Endothelial cell of umbilical vein (primary cell): ENCODE measurements at regions not wholly inside any gene's neighbourhood (a gene's known extent, or its start where the extent isn't known, plus 50 kb on each side); places are given as distances from the start of the nearest gene placed in this dataset.

Source experiments
- BruUV-seq: library from RNA; stranded (reverse); fragments of 400-500 nt; replicated peaks from 2 replicates; lab custom pipeline; 2021; lab: Mats Ljungman, UMichigan
- CTCF ChIA-PET: fragments of 300-600, 350-600 bp; sonication (Branson Sonifier 250); formaldehyde crosslinking; loops from one replicate; lab custom pipeline; 2021; ENCODE audit warnings: antibody characterized with exemption, inconsistent platforms; lab: Charles Lee
- POLR2A ChIA-PET: fragments of 300-600, 350-600 bp; sonication (Branson Sonifier 250); formaldehyde crosslinking; loops from one replicate; lab custom pipeline; 2021; ENCODE audit warnings: antibody characterized with exemption, inconsistent platforms; lab: Charles Lee
- DNase-seq: peaks from one replicate; pipeline ENCODE4 v3.0.0-alpha.2; 2011; ENCODE audit warnings: low read depth, low spot score
- FAIRE-seq: peaks from 2 replicates; lab custom pipeline; 2011; peaks lifted over from hg19 to GRCh38; lab: Jason Lieb, UNC
- H2AFZ ChIP-seq: 2 replicates; pipeline ENCODE4 v1.6.0; 2012; ENCODE audit warnings: low read depth, low read length, control low read depth, inconsistent platforms
- H3K27ac ChIP-seq: 2 replicates; pipeline ENCODE4 v1.5.1; 2011; ENCODE audit warnings: low read depth, mild to moderate bottlenecking, control low read depth, low read length, moderate library complexity; ENCODE audit not compliant: insufficient read depth
- H3K27me3 ChIP-seq, 2 experiments: 2 replicates each; pipeline versions ENCODE4 v1.6.0 to v1.6.1; 2011; ENCODE audit warnings: low read length in 2 of 2, mixed read lengths in 1 of 2; ENCODE audit not compliant: control insufficient read depth in 2 of 2, insufficient read depth in 2 of 2
- H3K36me3 ChIP-seq, 2 experiments: 2 replicates in 1 of 2; 3 replicates in 1 of 2; pipeline ENCODE4 v1.5.1; 2011; ENCODE audit warnings: low read length in 2 of 2, mild to moderate bottlenecking in 1 of 2, moderate library complexity in 1 of 2; ENCODE audit not compliant: control insufficient read depth in 2 of 2, insufficient read depth in 2 of 2; ENCODE audit errors: extremely low read depth in 1 of 2
- H3K4me1 ChIP-seq: 3 replicates; pipeline ENCODE4 v1.5.1; 2011; ENCODE audit warnings: mild to moderate bottlenecking, low read length; ENCODE audit not compliant: control insufficient read depth, insufficient read depth; ENCODE audit errors: extremely low read depth
- H3K4me2 ChIP-seq: 2 replicates; pipeline ENCODE4 v1.6.1; 2011; ENCODE audit warnings: low read length, control low read depth, mixed read lengths; ENCODE audit not compliant: insufficient read depth
- H3K4me3 ChIP-seq, 3 experiments: fragments of 200-600 bp in 1 of 3; sonication (generic), shearing (Covaris generic) in 1 of 3; replicated peaks in 1 of 3; 2 replicates each; pipeline ENCODE4 v1.5.1; 2011 to 2016; ENCODE audit warnings: control low read depth in 3 of 3, low read length in 3 of 3, mild to moderate bottlenecking in 2 of 3, inconsistent platforms in 1 of 3, low read depth in 1 of 3, moderate library complexity in 1 of 3; ENCODE audit not compliant: insufficient read depth in 1 of 3
- H3K79me2 ChIP-seq: 2 replicates; pipeline ENCODE4 v1.6.0; 2012; ENCODE audit warnings: low read length, inconsistent platforms; ENCODE audit not compliant: control insufficient read depth, insufficient read depth
- H3K9ac ChIP-seq: replicated peaks from 2 replicates; pipeline ENCODE3; 2011; ENCODE audit warnings: low read length, control low read depth; ENCODE audit not compliant: insufficient read depth; ENCODE audit errors: extremely low read depth
- H3K9me1 ChIP-seq: replicated peaks from 3 replicates; pipeline ENCODE4 v1.6.0; 2011; ENCODE audit warnings: mild to moderate bottlenecking, low read length; ENCODE audit not compliant: control insufficient read depth, insufficient read depth; ENCODE audit errors: extremely low read depth
- H3K9me3 ChIP-seq: replicated peaks from 2 replicates; pipeline ENCODE4 v1.5.1; 2012; ENCODE audit warnings: low read length, inconsistent platforms; ENCODE audit not compliant: control insufficient read depth, insufficient read depth
- H4K20me1 ChIP-seq: replicated peaks from 2 replicates; pipeline ENCODE3; 2011; ENCODE audit warnings: mild to moderate bottlenecking, low read length; ENCODE audit not compliant: control insufficient read depth, insufficient read depth; ENCODE audit errors: extremely low read depth
- CTCF ChIP-seq, 2 donors: IDR thresholded peaks; 1 replicate in 1 of 2; 2 replicates in 1 of 2; pipeline ENCODE4 v1.5.1; 2011; ENCODE audit warnings: low read length in 2 of 2, mild to moderate bottlenecking in 2 of 2, moderate library complexity in 2 of 2, control low read depth in 1 of 2, inconsistent platforms in 1 of 2, low read depth in 1 of 2; ENCODE audit not compliant: insufficient read depth in 1 of 2; ENCODE audit errors: extremely low read depth in 1 of 2
- EZH2 ChIP-seq: IDR thresholded peaks from 2 replicates; pipeline ENCODE4 v1.6.1; 2012; ENCODE audit warnings: borderline replicate concordance, low read depth, mild to moderate bottlenecking, moderate library complexity, low read length, inconsistent platforms; ENCODE audit not compliant: severe bottlenecking
- FOS ChIP-seq: IDR thresholded peaks from 2 replicates; pipeline ENCODE4 v1.6.1; 2011; ENCODE audit warnings: mild to moderate bottlenecking, low read length, moderate library complexity, borderline replicate concordance; ENCODE audit not compliant: insufficient read depth
- GATA2 ChIP-seq: IDR thresholded peaks from 2 replicates; pipeline ENCODE4 v1.7.0; 2011; ENCODE audit warnings: low read depth, mild to moderate bottlenecking, moderate library complexity, mixed read lengths, low read length; ENCODE audit not compliant: insufficient read length, insufficient read depth
- JUN ChIP-seq: IDR thresholded peaks from 2 replicates; pipeline ENCODE4 v1.6.1; 2011; ENCODE audit warnings: borderline replicate concordance, low read depth; ENCODE audit not compliant: insufficient read length, insufficient read depth
- MAX ChIP-seq: IDR thresholded peaks from 2 replicates; pipeline ENCODE4 v1.6.1; 2011; ENCODE audit not compliant: insufficient read depth, insufficient read length
- MYC ChIP-seq: IDR thresholded peaks from one replicate; pipeline ENCODE4 v1.6.1; 2011; ENCODE audit warnings: mild to moderate bottlenecking, low read depth, low read length
- POLR2A ChIP-seq: IDR thresholded peaks from 2 replicates; pipeline ENCODE4 v1.6.1; 2012; ENCODE audit warnings: low read depth, mild to moderate bottlenecking, control low read depth, low read length
- POLR2AphosphoS5 ChIP-seq: IDR thresholded peaks from 2 replicates; pipeline ENCODE4 v1.6.1; 2012; ENCODE audit warnings: low read depth, mild to moderate bottlenecking, control low read depth, low read length, moderate library complexity; ENCODE audit not compliant: insufficient read depth
- dilution Hi-C: fragments of 300-500 bp; cut with MboI; formaldehyde crosslinking; loops from one replicate; pipeline ENCODE4 v1.15.0; 2019; ENCODE audit warnings: low sequenced_read_pairs; ENCODE audit not compliant: extremely low pct_ligation_motif_present
- intact Hi-C: fragments of 100-400 bp; cut with micrococcal nuclease; formaldehyde crosslinking; loops from one replicate; pipeline ENCODE4 v1.10.0; 2022

DNA sequence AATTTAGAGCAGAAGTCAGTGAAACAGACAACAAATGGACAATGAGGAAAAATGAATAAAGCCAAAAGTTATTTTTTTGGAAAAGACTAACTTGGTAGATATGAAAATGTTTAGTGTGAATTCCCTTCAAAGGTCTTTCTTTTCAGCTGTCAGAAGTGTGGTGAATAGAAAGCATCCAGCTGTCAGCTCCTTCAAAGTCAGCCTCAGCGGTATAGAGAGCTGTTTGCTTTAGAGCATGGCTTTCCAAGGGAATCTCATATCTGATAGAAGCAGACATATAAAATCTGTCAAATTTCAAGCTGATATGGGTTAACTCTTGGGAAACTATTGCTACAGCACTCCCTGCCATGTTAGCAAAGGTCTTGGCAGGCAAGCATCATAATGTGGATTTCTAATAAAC lies 309.3 kb downstream of the CASP12 start:
- Histone ChIP-seq H3K9me1 (no peaks in the 10 kb centered on the region), H3K27me3 (no peaks in the 10 kb centered on the region), H3K4me3 (no peak overlapping the region), H3K9ac (no peak overlapping the region), H3K79me2 (no peaks in the 10 kb centered on the region), H3K27ac (no peak overlapping the region), H3K9me3 (no peaks in the 10 kb centered on the region), H3K36me3 (no peaks in the 10 kb centered on the region), H2AFZ (no peak overlapping the region), H4K20me1 (no peaks in the 10 kb centered on the region), H3K4me1 (no peaks in the 10 kb centered on the region), H3K4me2 (no peak overlapping the region)
- TF ChIP-seq POLR2AphosphoS5 (no peak), EZH2 (no peak), JUN (no peak), MYC (no peak), MAX (no peak), FOS (no peak), CTCF (IDR thresholded peaks at IDR 0.05; ENCODE audit: extremely low read depth in 1 of 2, insufficient read depth in 1 of 2, low read depth in 1 of 2, low read length in 2 of 2) (no peak), GATA2 (no peak), POLR2A (no peak)
- intact Hi-C loops = no loop called here
- dilution Hi-C loops = no loop called here
- FAIRE-seq (no peak), DNase-seq (no peak)
- no TSS peak for BruUV-seq
- ChIA-PET POLR2A (no interaction called here), CTCF (no interaction called here)
